ENCODE measurements at regions not wholly inside any gene's neighbourhood (a gene's known extent, or its start where the extent isn't known, plus 50 kb on each side); places are given as distances from the start of the nearest gene placed in this dataset.
A peak's percentile ranks its signal among the peaks of the same experiment; 100 is the strongest.

GRCh38 chr5:142532781-142533176, 153.1 kb downstream of the FGF1 start:
- TF ChIP-seq ZNF175 (CRISPR knock-in tag; IDR thresholded peaks at IDR 0.05; ENCODE audit: low read depth), result 0 out of 2 replicates have a peak, but pooled peaks have one; percentile 41
- no peak for TF ChIP-seq NRF1 (conservative IDR thresholded peaks at IDR 0.05 in 1 of 2, IDR thresholded peaks at IDR 0.05 in 1 of 2)
- no peak for TF ChIP-seq POLR2AphosphoS5 (IDR thresholded peaks at IDR 0.05; ENCODE audit: control insufficient read depth, insufficient read depth, low read depth, low read length)

All from K562 (cell line).